ENCODE measurements at regions not wholly inside any gene's neighbourhood (a gene's known extent, or its start where the extent isn't known, plus 50 kb on each side); places are given as distances from the start of the nearest gene placed in this dataset.

DNA sequence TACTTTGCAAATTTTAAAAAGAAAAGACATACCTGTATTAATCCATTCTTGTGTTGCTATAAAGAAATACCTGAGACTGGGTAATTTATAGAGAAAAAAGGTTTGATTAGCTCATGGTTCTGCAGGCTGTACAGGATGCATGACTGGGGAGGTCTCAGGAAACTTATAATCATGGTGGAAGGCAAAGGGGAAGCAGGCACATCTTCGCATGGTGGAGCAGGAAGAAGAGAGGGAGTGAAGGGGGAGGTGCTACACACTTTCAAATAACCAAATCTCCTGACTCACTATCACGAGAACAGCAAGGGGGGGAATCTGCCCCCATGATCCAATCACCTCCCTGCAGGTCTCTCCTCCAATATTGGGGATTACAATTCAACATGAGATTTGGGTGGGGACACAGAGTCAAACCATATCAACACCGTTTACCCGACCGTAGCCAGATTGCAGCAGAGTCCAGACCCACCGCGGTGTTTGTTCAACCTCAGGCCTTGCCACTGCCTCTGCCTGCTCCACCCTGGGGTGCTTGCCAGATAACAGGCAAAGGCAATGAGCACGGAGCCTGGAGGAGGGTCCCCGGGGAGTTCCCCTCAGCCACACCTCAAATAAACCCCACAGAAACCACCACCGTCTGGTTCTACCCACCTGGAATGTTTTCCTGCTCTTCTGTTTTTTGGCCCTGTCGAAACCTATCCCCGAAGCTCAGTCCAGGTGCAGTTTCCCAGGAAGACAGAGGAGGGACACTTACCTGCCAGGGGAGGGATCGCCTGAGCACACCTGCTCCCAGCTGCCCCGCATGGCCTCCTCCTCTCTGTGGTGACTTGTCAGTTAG lies 142.2 kb upstream of the AFDN start:
- Histone ChIP-seq H4K20me1 (ENCODE audit: control insufficient read depth, extremely low read depth, insufficient read depth, low read length) (no peaks in the 10 kb centered on the region), H3K27ac (ENCODE audit: control insufficient read depth, insufficient read depth, low read length) (no peak overlapping the region), H3K79me2 (ENCODE audit: control insufficient read depth, insufficient read depth, low read length) (no peaks in the 10 kb centered on the region), H3K4me3 (ENCODE audit: control insufficient read depth in 2 of 3, extremely low read depth in 1 of 3, insufficient read depth in 2 of 3, low read depth in 1 of 3, low read length in 3 of 3) (no peak overlapping the region), H3K9me1 (ENCODE audit: control insufficient read depth, extremely low read depth, insufficient read depth, low read length) (no peaks in the 10 kb centered on the region), H3K4me2 (ENCODE audit: control insufficient read depth, extremely low read depth, insufficient read depth, low read depth, low read length) (no peak overlapping the region), H3K9ac (ENCODE audit: control insufficient read depth, extremely low read depth, insufficient read depth, low read length) (no peak overlapping the region), H3K36me3 (ENCODE audit: control insufficient read depth in 2 of 2, extremely low read depth in 1 of 2, insufficient read depth in 2 of 2, low read length in 2 of 2) (no peaks in the 10 kb centered on the region), H3K9me3 (ENCODE audit: control insufficient read depth, low read depth, low read length) (no peaks in the 10 kb centered on the region), H3K4me1 (ENCODE audit: control insufficient read depth, extremely low read depth, insufficient read depth, low read length) (no peaks in the 10 kb centered on the region), H2AFZ (ENCODE audit: control insufficient read depth, low read length) (no peak overlapping the region), H3K27me3 (ENCODE audit: control insufficient read depth, extremely low read depth, insufficient read depth, low read length) (peaks cover 6% of the 10 kb centered on the region)
- dilution Hi-C loops (cut with MboI; ENCODE audit: extremely low pct_ligation_motif_present, low sequenced_read_pairs) = no loop called here
- TF ChIP-seq, protein P1, sequence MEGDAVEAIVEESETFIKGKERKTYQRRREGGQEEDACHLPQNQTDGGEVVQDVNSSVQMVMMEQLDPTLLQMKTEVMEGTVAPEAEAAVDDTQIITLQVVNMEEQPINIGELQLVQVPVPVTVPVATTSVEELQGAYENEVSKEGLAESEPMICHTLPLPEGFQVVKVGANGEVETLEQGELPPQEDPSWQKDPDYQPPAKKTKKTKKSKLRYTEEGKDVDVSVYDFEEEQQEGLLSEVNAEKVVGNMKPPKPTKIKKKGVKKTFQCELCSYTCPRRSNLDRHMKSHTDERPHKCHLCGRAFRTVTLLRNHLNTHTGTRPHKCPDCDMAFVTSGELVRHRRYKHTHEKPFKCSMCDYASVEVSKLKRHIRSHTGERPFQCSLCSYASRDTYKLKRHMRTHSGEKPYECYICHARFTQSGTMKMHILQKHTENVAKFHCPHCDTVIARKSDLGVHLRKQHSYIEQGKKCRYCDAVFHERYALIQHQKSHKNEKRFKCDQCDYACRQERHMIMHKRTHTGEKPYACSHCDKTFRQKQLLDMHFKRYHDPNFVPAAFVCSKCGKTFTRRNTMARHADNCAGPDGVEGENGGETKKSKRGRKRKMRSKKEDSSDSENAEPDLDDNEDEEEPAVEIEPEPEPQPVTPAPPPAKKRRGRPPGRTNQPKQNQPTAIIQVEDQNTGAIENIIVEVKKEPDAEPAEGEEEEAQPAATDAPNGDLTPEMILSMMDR (optimal IDR thresholded peaks at IDR 0.05 in 1 of 3, IDR thresholded peaks at IDR 0.05 in 1 of 3, conservative IDR thresholded peaks at IDR 0.05 in 1 of 3; ENCODE audit: extremely low read depth in 1 of 3, insufficient read depth in 2 of 3, low read length in 3 of 3) = no peak
- TF ChIP-seq EZH2 (IDR thresholded peaks at IDR 0.05; ENCODE audit: low read length) = no peak
- no peak for FAIRE-seq
- no peak for DNase-seq (ENCODE audit: low read depth, low spot score)

DNA sequence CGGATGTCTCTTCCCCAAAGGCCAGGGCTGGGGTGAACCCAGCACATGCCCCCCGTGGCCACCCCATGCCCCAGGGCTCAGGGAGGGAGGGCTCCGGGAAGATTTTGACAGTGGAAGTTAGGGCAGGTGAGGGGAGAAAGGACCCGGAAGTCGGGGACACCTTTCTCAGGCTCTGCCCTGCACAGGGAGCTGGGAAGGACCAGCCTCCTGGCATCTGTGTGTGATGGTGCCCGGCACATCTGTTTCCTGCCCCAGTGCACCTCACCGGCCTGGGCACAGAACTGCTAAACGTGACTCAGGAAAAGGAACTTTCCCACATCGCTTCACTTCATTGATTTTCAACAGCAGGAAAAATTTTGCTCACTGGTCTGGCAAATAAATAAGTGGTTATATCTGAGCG lies 141.1 kb upstream of the AFDN start:
- Histone ChIP-seq H3K4me3 (ENCODE audit: control insufficient read depth in 2 of 3, extremely low read depth in 1 of 3, insufficient read depth in 2 of 3, low read depth in 1 of 3, low read length in 3 of 3) (no peak overlapping the region), H3K4me2 (ENCODE audit: control insufficient read depth, extremely low read depth, insufficient read depth, low read depth, low read length) (no peak overlapping the region), H3K27ac (ENCODE audit: control insufficient read depth, insufficient read depth, low read length) (no peak overlapping the region), H3K36me3 (ENCODE audit: control insufficient read depth in 2 of 2, extremely low read depth in 1 of 2, insufficient read depth in 2 of 2, low read length in 2 of 2) (no peaks in the 10 kb centered on the region), H3K4me1 (ENCODE audit: control insufficient read depth, extremely low read depth, insufficient read depth, low read length) (no peaks in the 10 kb centered on the region), H3K9me1 (ENCODE audit: control insufficient read depth, extremely low read depth, insufficient read depth, low read length) (no peaks in the 10 kb centered on the region), H3K9me3 (ENCODE audit: control insufficient read depth, low read depth, low read length) (no peaks in the 10 kb centered on the region), H3K27me3 (ENCODE audit: control insufficient read depth, extremely low read depth, insufficient read depth, low read length) (peaks cover 3% of the 10 kb centered on the region), H4K20me1 (ENCODE audit: control insufficient read depth, extremely low read depth, insufficient read depth, low read length) (no peaks in the 10 kb centered on the region), H3K79me2 (ENCODE audit: control insufficient read depth, insufficient read depth, low read length) (no peaks in the 10 kb centered on the region), H2AFZ (ENCODE audit: control insufficient read depth, low read length) (no peak overlapping the region), H3K9ac (ENCODE audit: control insufficient read depth, extremely low read depth, insufficient read depth, low read length) (no peak overlapping the region)
- DNase-seq (ENCODE audit: low read depth, low spot score) (no peak), FAIRE-seq (no peak)
- no peak for TF ChIP-seq EZH2 (IDR thresholded peaks at IDR 0.05; ENCODE audit: low read length)
- TF ChIP-seq, protein P1 (optimal IDR thresholded peaks at IDR 0.05 in 1 of 3, IDR thresholded peaks at IDR 0.05 in 1 of 3, conservative IDR thresholded peaks at IDR 0.05 in 1 of 3; ENCODE audit: extremely low read depth in 1 of 3, insufficient read depth in 2 of 3, low read length in 3 of 3) = no peak
- dilution Hi-C loops (cut with MboI; ENCODE audit: extremely low pct_ligation_motif_present, low sequenced_read_pairs) = no loop called here

Measured in keratinocyte (primary cell).